Ishikawa (cell line): ENCODE measurements at regions not wholly inside any gene's neighbourhood (a gene's known extent, or its start where the extent isn't known, plus 50 kb on each side); places are given as distances from the start of the nearest gene placed in this dataset.

Source experiments
- CREB1 ChIP-seq: IDR thresholded peaks from 2 replicates; pipeline ENCODE4 v1.6.1; 2012; ENCODE audit warnings: low read depth
- EP300 ChIP-seq: IDR thresholded peaks from 2 replicates; pipeline ENCODE4 v1.6.1; 2012; ENCODE audit warnings: borderline replicate concordance
- TAF1 ChIP-seq: IDR thresholded peaks from 2 replicates; pipeline ENCODE4 v1.6.1; 2012; ENCODE audit warnings: low read depth, mild to moderate bottlenecking
- ZBTB7A ChIP-seq: IDR thresholded peaks from 2 replicates; pipeline ENCODE4 v1.6.1; 2012; ENCODE audit warnings: low read depth
- TF ChIP-seq, protein P1 (sequence below): IDR thresholded peaks from 2 replicates; pipeline ENCODE4 v1.6.1; 2012

DNA sequence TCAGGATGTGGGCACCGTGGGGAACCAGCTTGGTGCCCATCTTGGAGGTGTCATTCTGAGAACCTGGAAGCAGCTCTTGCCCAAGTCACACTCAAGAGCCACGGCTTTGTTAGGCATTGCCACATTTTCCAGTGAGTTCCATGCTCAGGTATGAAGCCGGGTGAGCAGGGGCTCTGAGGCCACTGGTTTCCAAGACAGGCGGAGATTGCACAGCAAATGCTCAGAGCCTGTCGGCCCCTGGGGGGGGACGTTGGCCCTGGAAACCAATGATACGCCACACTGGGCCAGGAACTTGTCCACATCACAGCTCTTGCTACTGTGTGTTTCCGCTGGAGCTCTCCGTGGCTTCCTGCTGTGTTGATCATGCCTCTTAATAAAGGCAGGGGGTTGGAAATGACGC is 52.5 kb upstream of the SALL3 start:
- TF ChIP-seq ZBTB7A: no peak
- no peak for TF ChIP-seq TAF1
- TF ChIP-seq, protein P1, sequence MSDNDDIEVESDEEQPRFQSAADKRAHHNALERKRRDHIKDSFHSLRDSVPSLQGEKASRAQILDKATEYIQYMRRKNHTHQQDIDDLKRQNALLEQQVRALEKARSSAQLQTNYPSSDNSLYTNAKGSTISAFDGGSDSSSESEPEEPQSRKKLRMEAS: no peak
- TF ChIP-seq CREB1: no peak
- TF ChIP-seq EP300: no peak
